GM23338 (cell line): ENCODE measurements at regions not wholly inside any gene's neighbourhood (a gene's known extent, or its start where the extent isn't known, plus 50 kb on each side); places are given as distances from the start of the nearest gene placed in this dataset.
"Not testable (repeated sequence)": the region's sequence is repeated elsewhere in the genome, so short reads cannot be mapped to it uniquely, and the experiment has no call there.

Experiments used
- ATAC-seq: fragments of 200-7000 bp; cut with Tn5 transposase; 3 replicates; pipeline ENCODE4 v1.9.1; 2020
- DNase-seq: peaks from one replicate; pipeline ENCODE4 v3.0.0-alpha.2; 2015; ENCODE audit warnings: low spot score
- H2AFZ ChIP-seq: fragments of 200-600 bp; sonication (generic); 2 replicates; pipeline ENCODE4 v1.8.0; 2016; ENCODE audit warnings: antibody characterized with exemption, mild to moderate bottlenecking, moderate library complexity
- H3F3A ChIP-seq: fragments of 200-600 bp; sonication (generic); replicated peaks from 2 replicates; pipeline ENCODE4 v1.8.0; 2017; ENCODE audit warnings: antibody characterized with exemption, mixed run types, low read depth
- H3K27ac ChIP-seq: fragments of 200-600 bp; sonication (generic); 2 replicates; pipeline ENCODE4 v1.6.1; 2016; ENCODE audit warnings: low read depth
- H3K27me3 ChIP-seq: fragments of 200-600 bp; sonication (generic); 2 replicates; pipeline ENCODE4 v1.8.0; 2016; ENCODE audit warnings: mild to moderate bottlenecking, mixed run types, moderate library complexity; ENCODE audit not compliant: insufficient read depth
- H3K36me3 ChIP-seq: fragments of 200-600 bp; sonication (generic); 2 replicates; pipeline ENCODE4 v1.8.0; 2016; ENCODE audit warnings: mild to moderate bottlenecking; ENCODE audit not compliant: insufficient read depth
- H3K4me1 ChIP-seq: fragments of 200-600 bp; sonication (generic); 2 replicates; pipeline ENCODE4 v1.8.0; 2016; ENCODE audit warnings: mild to moderate bottlenecking, moderate library complexity; ENCODE audit not compliant: insufficient read depth
- H3K4me2 ChIP-seq: fragments of 200-600 bp; sonication (generic); 2 replicates; pipeline ENCODE4 v1.7.1; 2017; ENCODE audit warnings: mixed run types
- H3K4me3 ChIP-seq: fragments of 200-600 bp; sonication (generic); 2 replicates; pipeline ENCODE4 v1.6.1; 2016; ENCODE audit warnings: mixed run types
- H3K79me2 ChIP-seq: fragments of 200-600 bp; sonication (generic); replicated peaks from 2 replicates; pipeline ENCODE4 v1.8.0; 2017; ENCODE audit warnings: mild to moderate bottlenecking; ENCODE audit not compliant: insufficient read depth
- H3K9me2 ChIP-seq: fragments of 200-600 bp; sonication (generic); 2 replicates; pipeline ENCODE4 v1.8.0; 2017; ENCODE audit not compliant: insufficient read depth
- H4K20me1 ChIP-seq: fragments of 200-600 bp; sonication (generic); replicated peaks from 2 replicates; pipeline ENCODE4 v1.8.0; 2017; ENCODE audit warnings: mild to moderate bottlenecking; ENCODE audit not compliant: insufficient read depth
- H3K27ac Mint-ChIP-seq: 2 replicates; pipeline ENCODE4 v1.8.0; 2020; ENCODE audit warnings: inconsistent platforms, mild to moderate bottlenecking, moderate library complexity, mixed read lengths
- H3K27me3 Mint-ChIP-seq: 3 replicates; pipeline ENCODE4 v1.8.0; 2022; ENCODE audit warnings: low read depth, mild to moderate bottlenecking, moderate library complexity, mixed read lengths, inconsistent platforms; ENCODE audit not compliant: insufficient read depth, poor library complexity
- H3K36me3 Mint-ChIP-seq: 3 replicates; pipeline ENCODE4 v1.8.0; 2021; ENCODE audit warnings: low read depth, mild to moderate bottlenecking, inconsistent platforms, moderate library complexity, mixed read lengths
- H3K4me1 Mint-ChIP-seq: 3 replicates; pipeline ENCODE4 v1.8.0; 2020; ENCODE audit warnings: mild to moderate bottlenecking, inconsistent platforms, mixed read lengths
- H3K4me3 Mint-ChIP-seq: 3 replicates; pipeline ENCODE4 v1.8.0; 2021; ENCODE audit warnings: moderate library complexity, mild to moderate bottlenecking, inconsistent platforms, mixed read lengths
- H3K9me3 Mint-ChIP-seq: 3 replicates; pipeline ENCODE4 v1.8.0; 2020; ENCODE audit warnings: moderate library complexity, mild to moderate bottlenecking, inconsistent platforms, mixed read lengths
- CREB1 ChIP-seq: fragments of 250-450 bp; sonication (Bioruptor Pico); IDR thresholded peaks from 2 replicates; pipeline ENCODE4 v1.5.0; 2020; ENCODE audit warnings: low read depth, mild to moderate bottlenecking, moderate library complexity
- ETS1 ChIP-seq: IDR thresholded peaks from 2 replicates; pipeline ENCODE4 v1.6.1; 2016; ENCODE audit warnings: antibody characterized with exemption
- EZH2 ChIP-seq: fragments of 200-600 bp; sonication (generic); IDR thresholded peaks from one replicate; pipeline ENCODE4 v1.8.0; 2017; ENCODE audit warnings: antibody characterized with exemption, mild to moderate bottlenecking, low read depth; ENCODE audit not compliant: unreplicated experiment
- EZH2phosphoT487 ChIP-seq: fragments of 200-600 bp; sonication (generic); IDR thresholded peaks from one replicate; pipeline ENCODE4 v1.8.1; 2018; ENCODE audit warnings: antibody characterized with exemption; ENCODE audit not compliant: unreplicated experiment
- JUNB ChIP-seq: IDR thresholded peaks from one replicate; pipeline ENCODE4 v1.6.1; 2016; ENCODE audit warnings: antibody characterized with exemption; ENCODE audit not compliant: unreplicated experiment
- NANOG ChIP-seq: IDR thresholded peaks from 2 replicates; pipeline ENCODE4 v1.6.1; 2016; ENCODE audit warnings: antibody characterized with exemption, borderline replicate concordance
- POLR2AphosphoS5 ChIP-seq: IDR thresholded peaks from 2 replicates; pipeline ENCODE4 v1.6.1; 2016; ENCODE audit warnings: antibody characterized with exemption, low read depth
- REST ChIP-seq: IDR thresholded peaks from one replicate; pipeline ENCODE4 v1.6.1; 2018; ENCODE audit warnings: antibody characterized with exemption; ENCODE audit not compliant: unreplicated experiment
- STAT1 ChIP-seq: IDR thresholded peaks from one replicate; pipeline ENCODE4 v1.6.1; 2016; ENCODE audit warnings: antibody characterized with exemption; ENCODE audit not compliant: unreplicated experiment
- ZNF114 ChIP-seq: fragments of 250-450 bp; sonication (Bioruptor Pico); IDR thresholded peaks from 2 replicates; pipeline ENCODE4 v1.5.0; 2020; ENCODE audit warnings: mild to moderate bottlenecking, moderate library complexity
- ZNF331 ChIP-seq: fragments of 250-450 bp; sonication (Bioruptor Pico); IDR thresholded peaks from 2 replicates; pipeline ENCODE4 v1.5.0; 2020; ENCODE audit warnings: low read depth, mild to moderate bottlenecking, moderate library complexity
- ZNF462 ChIP-seq: fragments of 250-450 bp; sonication (Bioruptor Pico); IDR thresholded peaks from 2 replicates; pipeline ENCODE4 v1.5.0; 2020; ENCODE audit warnings: mild to moderate bottlenecking, moderate library complexity

- H3K4me3 ChIP-seq: not testable (repeated sequence)
Measured at GRCh38 chr5:56731473-56731872, 83.9 kb upstream of the MAP3K1 start.

GRCh38 chr5:56729488-56729887 is 85.9 kb upstream of the MAP3K1 start:
- DNase-seq: no peak
- Histone ChIP-seq H3F3A (no peaks in the 10 kb centered on the region), H3K27me3 (no peaks in the 10 kb centered on the region), H3K4me3 (no peak overlapping the region), H3K4me1 (peaks cover 9% of the 10 kb centered on the region), H3K27ac (no peak overlapping the region), H2AFZ (no peak overlapping the region), H3K36me3 (no peaks in the 10 kb centered on the region), H4K20me1 (no peaks in the 10 kb centered on the region), H3K79me2 (no peaks in the 10 kb centered on the region), H3K9me2 (peaks cover 11% of the 10 kb centered on the region; the same call in 1 of the 2 replicates), H3K4me2 (no peak overlapping the region)
- Mint-ChIP-seq H3K4me1 (peaks cover 26% of the 10 kb centered on the region), H3K4me3 (no peak overlapping the region), H3K27ac (no peak overlapping the region), H3K27me3 (peaks cover 4% of the 10 kb centered on the region), H3K9me3 (no peaks in the 10 kb centered on the region), H3K36me3 (no peaks in the 10 kb centered on the region)
- no peak for ATAC-seq
- no peak for TF ChIP-seq STAT1
- TF ChIP-seq CREB1 (CRISPR knock-in tag): no peak
- TF ChIP-seq ZNF114: no peak
- TF ChIP-seq EZH2phosphoT487: no peak
- TF ChIP-seq REST: no peak
- TF ChIP-seq JUNB: no peak
- no peak for TF ChIP-seq POLR2AphosphoS5
- no peak for TF ChIP-seq ETS1
- no peak for TF ChIP-seq EZH2
- no peak for TF ChIP-seq ZNF331 (CRISPR knock-in tag)
- TF ChIP-seq NANOG: no peak
- no peak for TF ChIP-seq ZNF462 (CRISPR knock-in tag)

More at GRCh38 chr5:56731473-56731872, 83.9 kb upstream of the MAP3K1 start:
- not testable (repeated sequence) for H3K27me3 Mint-ChIP-seq, H3K4me2 ChIP-seq, DNase-seq, H3K9me3 Mint-ChIP-seq, H3F3A ChIP-seq, H3K4me3 Mint-ChIP-seq, H4K20me1 ChIP-seq, H3K27ac Mint-ChIP-seq, H3K79me2 ChIP-seq, H3K27me3 ChIP-seq, H2AFZ ChIP-seq, H3K36me3 ChIP-seq, H3K36me3 Mint-ChIP-seq, H3K27ac ChIP-seq, ATAC-seq
- peaks cover 12% of the 10 kb centered on the region; the same call in 1 of the 2 replicates for H3K9me2 ChIP-seq
- H3K4me1 ChIP-seq: peaks cover 25% of the 10 kb centered on the region
- H3K4me1 Mint-ChIP-seq: peaks cover 39% of the 10 kb centered on the region
